AG10803 (cell line): ENCODE measurements at regions not wholly inside any gene's neighbourhood (a gene's known extent, or its start where the extent isn't known, plus 50 kb on each side); places are given as distances from the start of the nearest gene placed in this dataset.

Experiments used
- DNase-seq: peaks from one replicate; pipeline ENCODE4 v3.0.0; 2010; ENCODE audit warnings: low read depth
- H3K4me3 ChIP-seq: 2 replicates; pipeline ENCODE4 v1.5.1; 2011; ENCODE audit warnings: mild to moderate bottlenecking, low read length, control low read depth
- TF ChIP-seq, protein P1 (sequence below): conservative IDR thresholded peaks from 2 replicates; pipeline ENCODE4 v1.5.1; 2011; ENCODE audit warnings: mild to moderate bottlenecking, low read length, control low read depth, inconsistent platforms

DNA sequence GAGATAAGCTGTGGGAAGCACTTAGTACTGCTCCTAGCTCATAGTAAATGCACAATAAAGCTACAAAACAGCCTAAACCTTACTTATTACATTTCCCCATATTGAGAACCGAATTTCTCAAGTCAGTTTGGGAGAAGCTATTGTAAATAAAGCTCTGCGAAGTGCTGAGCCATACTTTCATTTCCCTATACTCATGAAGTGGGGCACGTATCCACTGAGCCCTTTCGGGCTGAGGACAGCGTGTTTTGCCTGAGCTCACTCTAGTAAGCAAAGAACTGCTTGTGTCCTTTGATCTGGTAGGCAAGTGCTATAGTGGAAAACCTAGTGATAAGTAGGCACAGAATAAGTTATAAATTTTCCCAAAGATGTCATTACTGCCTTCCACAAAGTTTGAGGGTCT, 165.0 kb downstream of the RSL24D1 start:
- no peak for DNase-seq
- no peak overlapping the region for H3K4me3 ChIP-seq
- TF ChIP-seq, protein P1, sequence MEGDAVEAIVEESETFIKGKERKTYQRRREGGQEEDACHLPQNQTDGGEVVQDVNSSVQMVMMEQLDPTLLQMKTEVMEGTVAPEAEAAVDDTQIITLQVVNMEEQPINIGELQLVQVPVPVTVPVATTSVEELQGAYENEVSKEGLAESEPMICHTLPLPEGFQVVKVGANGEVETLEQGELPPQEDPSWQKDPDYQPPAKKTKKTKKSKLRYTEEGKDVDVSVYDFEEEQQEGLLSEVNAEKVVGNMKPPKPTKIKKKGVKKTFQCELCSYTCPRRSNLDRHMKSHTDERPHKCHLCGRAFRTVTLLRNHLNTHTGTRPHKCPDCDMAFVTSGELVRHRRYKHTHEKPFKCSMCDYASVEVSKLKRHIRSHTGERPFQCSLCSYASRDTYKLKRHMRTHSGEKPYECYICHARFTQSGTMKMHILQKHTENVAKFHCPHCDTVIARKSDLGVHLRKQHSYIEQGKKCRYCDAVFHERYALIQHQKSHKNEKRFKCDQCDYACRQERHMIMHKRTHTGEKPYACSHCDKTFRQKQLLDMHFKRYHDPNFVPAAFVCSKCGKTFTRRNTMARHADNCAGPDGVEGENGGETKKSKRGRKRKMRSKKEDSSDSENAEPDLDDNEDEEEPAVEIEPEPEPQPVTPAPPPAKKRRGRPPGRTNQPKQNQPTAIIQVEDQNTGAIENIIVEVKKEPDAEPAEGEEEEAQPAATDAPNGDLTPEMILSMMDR: no peak

DNA sequence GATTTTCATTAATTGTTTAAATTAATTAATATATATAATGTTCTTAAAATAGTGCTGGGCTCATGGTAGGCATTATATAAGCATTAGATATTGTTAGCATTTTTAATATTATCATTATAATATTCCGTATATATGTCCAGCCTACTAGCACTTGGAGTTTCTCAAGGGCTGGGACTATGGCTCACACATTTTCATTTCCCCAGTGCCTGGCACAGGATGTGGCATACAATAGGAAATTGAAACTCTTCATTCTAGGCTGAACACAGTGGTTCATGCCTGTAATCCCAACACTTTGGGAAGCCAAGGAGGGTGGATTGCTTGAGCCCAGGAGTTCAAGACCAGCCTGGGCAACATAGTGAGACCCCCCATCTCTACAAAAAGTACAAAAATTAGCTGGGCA, 170.4 kb downstream of the RSL24D1 start:
- no peak for DNase-seq
- TF ChIP-seq, protein P1: no peak
- H3K4me3 ChIP-seq: no peak overlapping the region

DNA sequence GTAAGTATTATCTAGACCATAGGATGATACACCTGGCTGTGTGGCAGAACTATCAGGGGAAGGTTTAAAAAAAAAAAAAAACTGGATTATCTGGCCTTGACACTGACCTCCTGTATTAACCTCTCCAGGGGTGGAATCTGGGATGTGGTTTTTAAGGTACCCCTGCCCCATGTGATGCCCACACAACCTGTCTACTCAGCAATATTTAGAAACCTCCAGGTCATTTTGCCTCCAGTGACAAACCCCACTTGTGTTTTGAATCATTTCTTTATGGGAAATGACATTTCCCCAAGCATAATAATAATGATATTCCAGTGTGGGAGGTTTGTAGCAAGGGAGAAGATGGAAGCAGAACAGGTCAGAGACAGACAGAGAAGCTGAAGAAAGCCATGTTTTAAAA, 179.1 kb downstream of the RSL24D1 start:
- TF ChIP-seq, protein P1: no peak
- no peak overlapping the region for H3K4me3 ChIP-seq
- DNase-seq: no peak

DNA sequence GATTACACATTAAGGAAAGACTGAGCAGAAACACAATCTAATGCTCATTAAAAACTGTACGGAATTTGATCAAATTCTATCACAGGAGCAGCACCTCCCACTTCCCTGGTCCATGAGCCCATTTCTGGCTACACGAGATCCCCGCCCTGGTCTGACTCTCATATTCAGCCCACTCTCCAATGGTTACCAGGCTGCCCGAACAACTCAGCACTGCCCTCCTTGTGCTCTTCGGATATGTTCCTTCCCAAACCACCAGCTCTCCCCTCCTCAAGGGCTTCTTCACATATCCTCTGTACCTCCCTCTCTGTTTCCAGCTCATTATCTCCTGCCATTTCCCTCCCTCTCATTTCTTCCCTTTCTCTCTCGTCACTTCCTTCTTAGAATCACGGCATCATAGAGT, 180.5 kb downstream of the RSL24D1 start:
- no peak for DNase-seq
- TF ChIP-seq, protein P1: no peak
- no peak overlapping the region for H3K4me3 ChIP-seq

DNA sequence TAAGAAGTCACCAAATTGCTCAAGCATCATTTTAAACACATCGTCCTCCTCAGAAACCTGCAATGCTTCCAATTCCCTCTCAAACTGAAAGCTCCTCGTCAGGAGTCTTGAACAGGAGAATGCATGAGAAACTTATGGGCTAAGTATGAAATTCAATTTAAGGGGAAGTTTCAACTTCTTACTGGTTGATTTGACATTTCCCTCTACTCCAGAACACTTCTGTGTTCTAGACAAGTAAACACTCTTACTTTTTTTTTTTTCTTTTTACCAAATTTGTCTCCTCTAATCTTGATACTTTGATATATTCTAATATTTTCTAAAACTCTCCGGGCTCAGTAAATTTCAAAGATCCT, 181.7 kb downstream of the RSL24D1 start:
- TF ChIP-seq, protein P1: no peak
- DNase-seq: no peak
- H3K4me3 ChIP-seq: no peak overlapping the region

DNA sequence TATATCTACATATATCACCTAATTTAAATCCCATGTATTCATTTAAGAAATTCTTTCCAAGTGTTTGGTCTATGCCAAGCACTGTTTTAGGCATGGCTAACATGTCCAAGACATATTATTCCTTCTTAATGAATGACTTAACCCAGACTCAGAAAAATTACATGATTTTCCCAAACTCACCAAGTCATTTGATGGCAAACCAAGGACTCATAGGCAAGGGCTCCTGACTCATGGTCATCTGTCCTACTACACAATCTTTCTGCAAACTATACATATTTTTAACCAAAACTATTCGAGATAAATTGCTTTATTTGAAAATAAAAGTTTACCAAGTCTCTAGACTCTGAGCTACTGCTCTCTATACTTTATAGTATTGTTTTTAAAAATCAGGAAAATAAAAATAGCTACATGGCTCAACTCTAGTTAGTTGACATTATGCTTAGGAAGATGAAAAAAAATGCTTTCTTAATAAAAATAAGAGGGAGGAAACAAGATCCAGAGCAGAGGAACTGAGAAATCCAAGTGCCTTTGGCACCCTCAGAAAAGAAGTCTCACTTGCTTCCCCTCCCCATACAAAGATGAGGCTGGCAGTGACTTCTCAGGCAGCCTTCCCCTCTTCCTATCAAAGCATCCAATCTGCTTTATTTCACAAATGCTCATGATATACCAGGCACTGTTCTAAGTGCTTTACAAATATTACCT, 182.2 kb downstream of the RSL24D1 start:
- DNase-seq: no peak
- TF ChIP-seq, protein P1: no peak
- H3K4me3 ChIP-seq: no peak overlapping the region

DNA sequence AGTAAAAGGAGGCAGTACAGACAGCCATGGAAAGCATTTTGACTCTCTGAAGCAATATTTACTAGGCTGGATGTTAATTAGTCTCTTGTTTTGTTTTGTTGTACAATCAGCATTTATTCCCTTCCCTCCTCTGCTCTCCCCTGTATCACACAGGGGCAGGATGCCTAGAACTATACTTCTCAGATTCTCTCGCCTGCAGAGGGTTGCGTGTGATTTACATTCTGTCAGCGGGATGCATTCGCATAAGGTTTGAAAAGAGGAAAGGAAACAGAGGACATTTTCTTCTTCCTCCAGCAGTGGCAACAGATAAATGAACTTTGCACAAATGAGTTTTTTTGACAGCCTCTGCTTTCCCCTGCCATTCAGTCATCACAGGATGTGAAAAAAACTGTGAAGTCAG, 188.3 kb downstream of the RSL24D1 start:
- DNase-seq: no peak
- TF ChIP-seq, protein P1: no peak
- H3K4me3 ChIP-seq: no peak overlapping the region
